T-cell (primary cell): ENCODE measurements at regions not wholly inside any gene's neighbourhood (a gene's known extent, or its start where the extent isn't known, plus 50 kb on each side); places are given as distances from the start of the nearest gene placed in this dataset.

Source experiments
- ATAC-seq, 4 experiments: fragments of 200-7000 bp in 3 of 4; fragments of 150-1000 bp in 1 of 4; cut with Tn5 transposase; replicated peaks in 1 of 4; 1 replicate in 3 of 4; 2 replicates in 1 of 4; pipeline ENCODE4 v1.10.0; 2021; ENCODE audit warnings: moderate library complexity in 3 of 4, mild to moderate bottlenecking in 2 of 4, moderate number of reproducible peaks in 1 of 4
- CTCF ChIA-PET, 2 donors: fragments of 300-600 bp; sonication (Branson Sonifier 250); formaldehyde crosslinking; loops; one replicate each; lab custom pipeline; 2022; ENCODE audit warnings: antibody characterized with exemption in 2 of 2; lab: Charles Lee
- POLR2A ChIA-PET, 2 donors: fragments of 300-600 bp; sonication (Branson Sonifier 250); formaldehyde crosslinking; loops; one replicate each; lab custom pipeline; 2022; ENCODE audit warnings: antibody characterized with exemption in 2 of 2; lab: Charles Lee
- DNase-seq, 35 experiments: peaks; one replicate each; pipeline versions ENCODE4 v3.0.0 to v3.0.0-alpha.2; 2013 to 2023
- H3K27ac ChIP-seq: one replicate; pipeline ENCODE4 v1.5.1; 2013; ENCODE audit warnings: low read length
- H3K27me3 ChIP-seq, 2 experiments: replicated peaks in 1 of 2; 1 replicate in 1 of 2; 2 replicates in 1 of 2; pipeline versions ENCODE4 v1.6.1 to v1.7.0; 2013; ENCODE audit warnings: low read length in 1 of 2, mixed read lengths in 1 of 2; ENCODE audit not compliant: control insufficient read depth in 2 of 2, insufficient read depth in 2 of 2; ENCODE audit errors: extremely low read depth in 1 of 2
- H3K36me3 ChIP-seq, 2 donors: 1 replicate in 1 of 2; 2 replicates in 1 of 2; pipeline versions ENCODE4 v1.6.1 to v1.7.0; 2013; ENCODE audit warnings: low read length in 1 of 2; ENCODE audit not compliant: control insufficient read depth in 2 of 2, insufficient read depth in 1 of 2; ENCODE audit errors: extremely low read depth in 1 of 2
- H3K4me1 ChIP-seq, 2 experiments: 1 replicate in 1 of 2; 2 replicates in 1 of 2; pipeline versions ENCODE4 v1.6.1 to v1.7.0; 2013; ENCODE audit warnings: low read length in 2 of 2, mixed read lengths in 1 of 2; ENCODE audit not compliant: insufficient read depth in 2 of 2, control insufficient read depth in 1 of 2; ENCODE audit errors: extremely low read depth in 1 of 2
- H3K4me3 ChIP-seq, 2 donors: 1 replicate in 1 of 2; 2 replicates in 1 of 2; pipeline versions ENCODE4 v1.5.1 to v1.7.0; 2013; ENCODE audit warnings: mild to moderate bottlenecking in 2 of 2, low read length in 1 of 2, moderate library complexity in 1 of 2; ENCODE audit not compliant: control insufficient read depth in 1 of 2; ENCODE audit errors: extremely low read depth in 1 of 2
- H3K9me3 ChIP-seq: 2 replicates; pipeline ENCODE4 v1.7.0; 2013
- H3K27ac Mint-ChIP-seq, 2 donors: one replicate each; pipeline ENCODE4 v1.8.0; 2020 to 2021; ENCODE audit warnings: mild to moderate bottlenecking in 2 of 2, mixed read lengths in 2 of 2
- H3K27me3 Mint-ChIP-seq, 2 donors: one replicate each; pipeline ENCODE4 v1.8.0; 2021 to 2022; ENCODE audit warnings: mixed read lengths in 2 of 2
- H3K36me3 Mint-ChIP-seq: one replicate; pipeline ENCODE4 v1.8.0; 2021; ENCODE audit warnings: mixed read lengths
- H3K4me1 Mint-ChIP-seq, 3 donors: one replicate each; pipeline ENCODE4 v1.8.0; 2020 to 2022; ENCODE audit warnings: mixed read lengths in 3 of 3, mild to moderate bottlenecking in 1 of 3
- H3K4me3 Mint-ChIP-seq, 3 donors: one replicate each; pipeline ENCODE4 v1.8.0; 2020 to 2022; ENCODE audit warnings: mild to moderate bottlenecking in 3 of 3, mixed read lengths in 3 of 3, moderate library complexity in 3 of 3
- H3K9me3 Mint-ChIP-seq, 3 donors: one replicate each; pipeline ENCODE4 v1.8.0; 2020 to 2022; ENCODE audit warnings: mixed read lengths in 3 of 3
- whole genome bisulfite sequencing: methylation state at CpG from one replicate; pipeline ENCODE4 v1.1.5; 2013; ENCODE audit warnings: missing lambda C conversion rate; ENCODE audit not compliant: insufficient coverage; 5-methylcytosine and 5-hydroxymethylcytosine counted together

DNA sequence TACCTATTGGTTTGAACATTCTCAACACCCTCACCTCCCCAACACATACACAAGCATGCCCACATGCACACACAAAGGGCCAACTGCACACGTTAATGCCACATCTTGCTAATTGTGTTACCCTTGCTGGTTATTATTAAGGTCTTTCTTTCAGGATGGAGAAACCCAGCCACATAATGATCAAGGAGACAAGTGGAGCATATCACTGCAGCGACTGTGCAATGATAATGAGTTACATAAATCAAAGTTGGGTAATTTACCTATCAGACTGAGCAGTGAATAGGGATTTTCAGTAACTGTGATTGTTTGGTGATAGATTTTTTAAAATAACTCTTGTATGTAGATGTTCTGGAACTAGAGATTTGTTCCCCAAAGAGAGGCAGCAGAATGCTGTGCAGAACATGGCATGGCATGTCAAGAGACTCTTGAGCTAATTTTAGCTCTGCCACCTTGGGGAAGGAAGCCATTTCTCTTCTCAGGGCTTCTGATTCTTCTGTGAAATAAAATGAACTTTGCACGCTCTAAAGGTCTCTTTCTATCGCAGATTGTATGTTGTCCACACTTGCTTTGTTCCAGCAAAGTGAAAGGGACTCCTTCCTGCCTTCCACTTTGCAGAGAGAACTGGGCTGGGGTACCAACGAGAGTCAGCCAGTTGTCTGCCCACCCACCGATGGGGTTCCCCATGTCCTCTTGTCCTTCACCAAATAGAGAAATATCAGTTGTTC lies 126.0 kb upstream of the CAMK1G start:
- ChIA-PET CTCF (no interaction called here), POLR2A (no interaction called here)
- Mint-ChIP-seq H3K27ac (no peak overlapping the region), H3K9me3 (peaks cover 6 to 13% (median 7%) of the 10 kb centered on the region in 3 donors), H3K4me3 (no peak overlapping the region), H3K4me1 (no peaks in the 10 kb centered on the region), H3K36me3 (no peaks in the 10 kb centered on the region), H3K27me3 (peaks cover 22 to 28% of the 10 kb centered on the region in 2 donors)
- DNase-seq = no peak
- no peak for ATAC-seq
- H3K4me1 ChIP-seq = no peaks in the 10 kb centered on the region
- no peaks in the 10 kb centered on the region for H3K36me3 ChIP-seq
- no peaks in the 10 kb centered on the region for H3K9me3 ChIP-seq
- no peak overlapping the region for H3K4me3 ChIP-seq
- H3K27ac ChIP-seq = no peak overlapping the region
- WGBS = 74% methylated on average over 4 of the region's 6 CpGs
- H3K27me3 ChIP-seq = no peaks in the 10 kb centered on the region

DNA sequence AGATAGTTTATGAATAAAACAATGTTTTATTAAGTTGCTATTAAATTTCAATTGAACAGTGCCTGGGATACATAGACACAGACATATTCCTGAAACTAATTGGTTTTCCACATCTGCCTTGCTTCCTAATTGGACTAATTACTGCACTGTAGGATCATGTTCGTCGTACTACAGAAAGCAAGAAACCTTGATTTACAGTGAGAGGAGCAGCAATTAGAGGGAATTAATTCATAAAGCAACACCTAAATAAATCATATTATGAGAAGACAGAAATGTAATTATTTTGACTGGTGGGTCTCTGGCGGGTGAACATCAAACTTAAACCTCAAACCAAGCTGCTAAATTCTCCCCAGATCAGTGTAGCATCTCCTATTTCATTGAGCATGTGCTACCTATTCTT lies 124.6 kb upstream of the CAMK1G start:
- CTCF ChIA-PET = no interaction called here
- peaks cover 20 to 25% of the 10 kb centered on the region in 2 donors for H3K27me3 Mint-ChIP-seq
- H3K4me3 Mint-ChIP-seq = no peak overlapping the region

DNA sequence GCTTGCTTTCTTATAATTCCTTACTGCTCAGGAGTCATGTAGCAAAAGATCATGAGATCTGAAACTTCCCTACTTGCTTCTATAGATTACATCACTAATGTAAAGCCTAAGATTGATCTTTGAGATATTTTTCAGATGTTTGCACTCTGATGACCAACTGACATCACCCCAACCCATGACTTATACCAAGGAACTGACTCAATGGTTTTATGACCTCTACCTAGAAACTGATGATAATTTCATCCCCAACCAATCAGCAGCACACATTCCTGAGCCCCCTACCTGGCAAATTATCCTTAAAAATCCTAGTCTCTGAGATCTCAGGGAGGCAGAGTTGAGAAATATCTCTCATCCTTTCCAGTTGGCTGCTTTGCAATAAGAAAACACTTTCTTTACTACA lies 122.3 kb upstream of the CAMK1G start:
- Mint-ChIP-seq H3K27ac (no peak overlapping the region), H3K9me3 (peaks cover 6 to 18% (median 7%) of the 10 kb centered on the region in 3 donors), H3K4me3 (no peak overlapping the region), H3K27me3 (peaks cover 22 to 39% of the 10 kb centered on the region in 2 donors), H3K36me3 (no peaks in the 10 kb centered on the region), H3K4me1 (no peaks in the 10 kb centered on the region)
- Histone ChIP-seq H3K36me3 (no peaks in the 10 kb centered on the region), H3K9me3 (no peaks in the 10 kb centered on the region), H3K27ac (no peak overlapping the region), H3K4me3 (no peak overlapping the region), H3K27me3 (no peaks in the 10 kb centered on the region), H3K4me1 (no peaks in the 10 kb centered on the region)
- no peak for ATAC-seq
- DNase-seq = no peak
- CTCF ChIA-PET = no interaction called here
- POLR2A ChIA-PET = no interaction called here

More for the DNA sequence above, 124.6 kb upstream of the CAMK1G start:
- Mint-ChIP-seq H3K9me3 (peaks cover 6 to 18% (median 7%) of the 10 kb centered on the region in 3 donors), H3K36me3 (no peaks in the 10 kb centered on the region), H3K4me1 (no peaks in the 10 kb centered on the region), H3K27ac (no peak overlapping the region)
- no peaks in the 10 kb centered on the region for H3K4me1 ChIP-seq
- ATAC-seq = no peak
- H3K9me3 ChIP-seq = no peaks in the 10 kb centered on the region
- H3K4me3 ChIP-seq = no peak overlapping the region
- H3K27me3 ChIP-seq = no peaks in the 10 kb centered on the region
- H3K36me3 ChIP-seq = no peaks in the 10 kb centered on the region
- DNase-seq = no peak
- no peak overlapping the region for H3K27ac ChIP-seq
- POLR2A ChIA-PET = no interaction called here
- WGBS = 71% methylated on average over 1 of the region's 3 CpGs

DNA sequence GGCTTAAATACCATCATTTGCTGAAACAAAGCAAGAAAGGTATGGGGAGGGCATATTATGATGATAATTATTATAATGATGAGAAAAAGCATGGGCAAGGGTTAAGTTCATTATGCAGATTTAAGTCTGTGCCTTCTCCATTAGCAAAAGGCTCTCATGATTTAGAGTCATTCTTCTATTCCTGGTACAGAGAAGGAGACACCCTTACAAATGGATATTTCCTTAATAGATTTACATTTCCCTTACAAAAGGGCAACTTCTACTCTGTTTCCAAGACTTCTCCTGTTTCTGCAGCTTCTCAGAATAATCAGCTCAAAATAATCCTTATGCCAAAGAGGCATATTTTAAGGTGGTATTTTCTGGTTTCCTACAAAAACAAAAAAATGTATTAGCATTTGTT lies 121.1 kb upstream of the CAMK1G start:
- Histone ChIP-seq H3K4me3 (no peak overlapping the region), H3K27ac (no peak overlapping the region), H3K4me1 (no peaks in the 10 kb centered on the region), H3K27me3 (no peaks in the 10 kb centered on the region), H3K36me3 (no peaks in the 10 kb centered on the region), H3K9me3 (no peaks in the 10 kb centered on the region)
- ATAC-seq (no peak), DNase-seq (no peak)
- no peak overlapping the region for H3K27ac Mint-ChIP-seq
- POLR2A ChIA-PET = no interaction called here
- no peak overlapping the region for H3K4me3 Mint-ChIP-seq
- no peaks in the 10 kb centered on the region for H3K4me1 Mint-ChIP-seq
- H3K36me3 Mint-ChIP-seq = no peaks in the 10 kb centered on the region
- H3K9me3 Mint-ChIP-seq = peaks cover 6 to 18% (median 7%) of the 10 kb centered on the region in 3 donors
- peaks cover 19 to 42% of the 10 kb centered on the region in 2 donors for H3K27me3 Mint-ChIP-seq
- CTCF ChIA-PET = no interaction called here

DNA sequence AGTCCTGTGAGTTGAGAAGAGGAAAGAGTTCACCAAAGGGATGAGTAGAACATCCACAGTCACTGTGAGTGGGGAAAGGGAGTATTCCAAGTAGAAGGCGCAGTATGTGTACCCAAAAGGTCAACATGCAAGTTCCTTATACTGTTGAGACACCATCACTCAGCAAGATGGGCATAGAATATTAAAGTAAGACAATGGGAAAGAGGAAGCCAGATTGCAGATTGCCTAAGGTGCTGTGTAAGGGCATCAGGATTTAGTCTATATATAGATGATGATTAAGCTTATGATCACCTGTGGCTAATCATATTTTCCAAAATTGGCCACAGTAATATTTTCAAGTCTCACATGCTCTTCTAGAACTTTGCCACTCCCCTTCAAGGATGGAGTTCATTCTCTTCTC lies 120.1 kb upstream of the CAMK1G start:
- no peaks in the 10 kb centered on the region for H3K4me1 ChIP-seq
- Mint-ChIP-seq H3K36me3 (no peaks in the 10 kb centered on the region), H3K4me3 (no peak overlapping the region), H3K27ac (no peak overlapping the region), H3K27me3 (peaks cover 12 to 37% of the 10 kb centered on the region in 2 donors), H3K4me1 (no peaks in the 10 kb centered on the region), H3K9me3 (peaks cover 6 to 18% (median 7%) of the 10 kb centered on the region in 3 donors)
- DNase-seq = no peak
- no CpG with 5 or more reads among the region's 1 CpG for WGBS
- no peaks in the 10 kb centered on the region for H3K27me3 ChIP-seq
- no peak for ATAC-seq
- H3K4me3 ChIP-seq = no peak overlapping the region
- H3K27ac ChIP-seq = no peak overlapping the region
- no peaks in the 10 kb centered on the region for H3K36me3 ChIP-seq
- H3K9me3 ChIP-seq = no peaks in the 10 kb centered on the region
- CTCF ChIA-PET = no interaction called here
- POLR2A ChIA-PET = no interaction called here

DNA sequence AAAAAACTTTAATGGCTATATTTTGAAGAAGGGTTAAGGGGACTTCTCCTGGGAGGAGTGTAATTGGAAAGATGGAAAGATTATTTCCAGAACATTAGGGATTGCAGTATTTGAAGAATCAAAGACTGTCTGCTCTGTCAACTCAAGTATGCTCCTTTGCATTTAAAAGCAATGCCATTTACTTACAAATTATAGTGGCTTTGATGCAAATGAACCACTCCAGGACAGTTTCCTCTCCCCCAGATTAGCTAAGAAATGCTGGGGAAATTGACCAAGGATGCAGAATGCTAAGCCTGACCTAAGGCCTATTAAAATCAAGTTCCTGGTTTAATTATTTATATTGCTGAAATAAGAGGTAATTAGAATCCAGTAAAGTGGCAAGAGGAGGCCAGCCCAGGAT lies 110.5 kb upstream of the CAMK1G start:
- Mint-ChIP-seq H3K4me1 (no peaks in the 10 kb centered on the region), H3K9me3 (peaks cover 5 to 29% (median 8%) of the 10 kb centered on the region in 3 donors), H3K36me3 (no peaks in the 10 kb centered on the region), H3K4me3 (no peak overlapping the region), H3K27me3 (peaks cover 14 to 18% of the 10 kb centered on the region in 2 donors), H3K27ac (no peak overlapping the region)
- Histone ChIP-seq H3K36me3 (no peaks in the 10 kb centered on the region), H3K27me3 (no peaks in the 10 kb centered on the region), H3K4me3 (no peak overlapping the region), H3K27ac (no peak overlapping the region), H3K4me1 (no peaks in the 10 kb centered on the region), H3K9me3 (no peaks in the 10 kb centered on the region)
- CTCF ChIA-PET = no interaction called here
- POLR2A ChIA-PET = no interaction called here
- DNase-seq (no peak), ATAC-seq (no peak)

DNA sequence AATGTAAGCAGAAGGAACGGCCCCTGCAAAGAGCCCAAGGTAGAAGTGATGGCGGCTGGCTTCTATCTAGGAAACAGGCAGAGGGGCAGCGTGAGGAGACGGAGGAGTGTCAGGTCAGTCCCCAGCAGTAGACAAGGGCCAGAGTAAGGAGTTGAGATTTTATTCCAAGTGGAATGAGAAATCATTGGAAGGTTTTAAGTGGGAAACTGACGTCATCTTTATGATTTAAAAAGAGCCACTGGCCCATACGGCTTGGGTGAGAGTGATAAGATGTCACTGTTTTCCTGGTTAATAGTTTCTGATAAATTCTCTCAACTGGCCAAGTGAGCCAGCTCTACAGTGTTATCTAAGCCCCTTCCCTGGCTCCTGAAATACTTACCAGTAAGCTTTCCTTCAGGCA lies 103.2 kb upstream of the CAMK1G start:
- peaks cover 0 to 5% of the 10 kb centered on the region in 2 experiments for H3K4me1 ChIP-seq
- H3K9me3 ChIP-seq = no peaks in the 10 kb centered on the region
- H3K27me3 ChIP-seq = no peaks in the 10 kb centered on the region
- H3K36me3 Mint-ChIP-seq = no peaks in the 10 kb centered on the region
- H3K4me1 Mint-ChIP-seq = peaks cover 0 to 20% (median 13%) of the 10 kb centered on the region in 3 donors
- DNase-seq (no peak), ATAC-seq (no peak)
- H3K27ac ChIP-seq = no peak overlapping the region
- H3K4me3 ChIP-seq = no peak overlapping the region
- H3K27ac Mint-ChIP-seq = no peak overlapping the region
- POLR2A ChIA-PET = no interaction called here
- WGBS = 98% methylated on average over 4 of the region's 6 CpGs
- no peaks in the 10 kb centered on the region for H3K36me3 ChIP-seq
- CTCF ChIA-PET = no interaction called here
- H3K27me3 Mint-ChIP-seq = peaks cover 2 to 3% of the 10 kb centered on the region in 2 donors
- no peak overlapping the region for H3K4me3 Mint-ChIP-seq
- no peaks in the 10 kb centered on the region for H3K9me3 Mint-ChIP-seq
